DND-41 (cell line): ENCODE measurements at regions not wholly inside any gene's neighbourhood (a gene's known extent, or its start where the extent isn't known, plus 50 kb on each side); places are given as distances from the start of the nearest gene placed in this dataset.

ENCODE experiments used
- ATAC-seq: fragments of 200-7000 bp; cut with Tn5 transposase; 3 replicates; pipeline ENCODE4 v1.9.1; 2021; ENCODE audit warnings: low read depth; ENCODE audit not compliant: insufficient read depth
- DNase-seq: peaks from one replicate; pipeline ENCODE4 v3.0.0-alpha.2; 2020
- H2AFZ ChIP-seq: 2 replicates; pipeline ENCODE4 v1.6.0; 2012; ENCODE audit warnings: low read depth, low read length
- H3K27ac ChIP-seq: 2 replicates; pipeline ENCODE4 v1.5.1; 2012; ENCODE audit warnings: low read length, inconsistent platforms
- H3K27me3 ChIP-seq: fragments of 200-600 bp; sonication (generic); 2 replicates; pipeline ENCODE4 v1.6.0; 2012; ENCODE audit warnings: low read length, mild to moderate bottlenecking, inconsistent platforms; ENCODE audit not compliant: insufficient read depth, poor library complexity
- H3K36me3 ChIP-seq: 2 replicates; pipeline ENCODE4 v1.5.1; 2012; ENCODE audit warnings: low read length, inconsistent platforms; ENCODE audit not compliant: insufficient read depth
- H3K4me1 ChIP-seq: 2 replicates; pipeline ENCODE4 v1.5.1; 2012; ENCODE audit warnings: mild to moderate bottlenecking, low read length; ENCODE audit not compliant: insufficient read depth
- H3K4me2 ChIP-seq: 2 replicates; pipeline ENCODE4 v1.6.0; 2012; ENCODE audit warnings: mild to moderate bottlenecking, moderate library complexity, low read length, inconsistent platforms; ENCODE audit not compliant: insufficient read depth
- H3K4me3 ChIP-seq, 2 experiments: fragments of 200-600 bp in 1 of 2; shearing (Covaris generic) in 1 of 2; 2 replicates each; pipeline ENCODE4 v1.5.1; 2012 to 2016; ENCODE audit warnings: inconsistent platforms in 2 of 2, low read length in 2 of 2, mild to moderate bottlenecking in 2 of 2, low read depth in 1 of 2, moderate library complexity in 1 of 2
- H3K79me2 ChIP-seq: 2 replicates; pipeline ENCODE4 v1.6.0; 2012; ENCODE audit warnings: low read length, inconsistent platforms; ENCODE audit not compliant: insufficient read depth
- H3K9ac ChIP-seq: 2 replicates; pipeline ENCODE4 v1.6.0; 2012; ENCODE audit warnings: low read depth, mild to moderate bottlenecking, inconsistent platforms, low read length, moderate library complexity
- H3K9me3 ChIP-seq: 2 replicates; pipeline ENCODE4 v1.5.1; 2012; ENCODE audit warnings: low read length, moderate library complexity, mild to moderate bottlenecking, inconsistent platforms; ENCODE audit not compliant: insufficient read depth, severe bottlenecking
- H4K20me1 ChIP-seq: 2 replicates; pipeline ENCODE4 v1.6.0; 2012; ENCODE audit warnings: low read length; ENCODE audit not compliant: insufficient read depth
- EZH2 ChIP-seq: IDR thresholded peaks from 3 replicates; pipeline ENCODE4 v1.6.1; 2012; ENCODE audit warnings: borderline replicate concordance, low read depth, mild to moderate bottlenecking, moderate library complexity, low read length, inconsistent platforms; ENCODE audit not compliant: severe bottlenecking
- TF ChIP-seq, protein P1 (sequence below): IDR thresholded peaks from 2 replicates; pipeline ENCODE4 v1.5.1; 2012; ENCODE audit warnings: borderline replicate concordance, low read length, moderate library complexity, mild to moderate bottlenecking; ENCODE audit not compliant: poor library complexity, severe bottlenecking; ENCODE audit errors: extremely low read depth

GRCh38 chr22:22159384-22159783 is 85.2 kb upstream of the VPREB1 start:
- Histone ChIP-seq H3K9ac (no peak overlapping the region), H3K36me3 (no peaks in the 10 kb centered on the region), H3K27me3 (no peaks in the 10 kb centered on the region), H3K4me3 (no peak overlapping the region), H3K79me2 (no peaks in the 10 kb centered on the region), H4K20me1 (no peaks in the 10 kb centered on the region), H3K9me3 (no peaks in the 10 kb centered on the region), H3K4me2 (no peak overlapping the region), H2AFZ (no peak overlapping the region), H3K4me1 (peaks cover 16% of the 10 kb centered on the region), H3K27ac (no peak overlapping the region)
- no peak for ATAC-seq
- no peak for DNase-seq
- TF ChIP-seq, protein P1, sequence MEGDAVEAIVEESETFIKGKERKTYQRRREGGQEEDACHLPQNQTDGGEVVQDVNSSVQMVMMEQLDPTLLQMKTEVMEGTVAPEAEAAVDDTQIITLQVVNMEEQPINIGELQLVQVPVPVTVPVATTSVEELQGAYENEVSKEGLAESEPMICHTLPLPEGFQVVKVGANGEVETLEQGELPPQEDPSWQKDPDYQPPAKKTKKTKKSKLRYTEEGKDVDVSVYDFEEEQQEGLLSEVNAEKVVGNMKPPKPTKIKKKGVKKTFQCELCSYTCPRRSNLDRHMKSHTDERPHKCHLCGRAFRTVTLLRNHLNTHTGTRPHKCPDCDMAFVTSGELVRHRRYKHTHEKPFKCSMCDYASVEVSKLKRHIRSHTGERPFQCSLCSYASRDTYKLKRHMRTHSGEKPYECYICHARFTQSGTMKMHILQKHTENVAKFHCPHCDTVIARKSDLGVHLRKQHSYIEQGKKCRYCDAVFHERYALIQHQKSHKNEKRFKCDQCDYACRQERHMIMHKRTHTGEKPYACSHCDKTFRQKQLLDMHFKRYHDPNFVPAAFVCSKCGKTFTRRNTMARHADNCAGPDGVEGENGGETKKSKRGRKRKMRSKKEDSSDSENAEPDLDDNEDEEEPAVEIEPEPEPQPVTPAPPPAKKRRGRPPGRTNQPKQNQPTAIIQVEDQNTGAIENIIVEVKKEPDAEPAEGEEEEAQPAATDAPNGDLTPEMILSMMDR = no peak
- no peak for TF ChIP-seq EZH2

- Histone ChIP-seq H2AFZ (no peak overlapping the region), H3K4me2 (no peak overlapping the region), H3K4me3 (no peak overlapping the region), H3K27me3 (no peaks in the 10 kb centered on the region), H3K9ac (no peak overlapping the region), H3K79me2 (no peaks in the 10 kb centered on the region), H3K4me1 (peaks cover 12% of the 10 kb centered on the region), H3K9me3 (no peaks in the 10 kb centered on the region), H3K36me3 (no peaks in the 10 kb centered on the region), H4K20me1 (no peaks in the 10 kb centered on the region), H3K27ac (no peak overlapping the region)
- no peak for ATAC-seq
- no peak for DNase-seq
- TF ChIP-seq EZH2 = no peak
- TF ChIP-seq, protein P1 = no peak
Observed at GRCh38 chr22:22158965-22159364, 85.6 kb upstream of the VPREB1 start.

DNA sequence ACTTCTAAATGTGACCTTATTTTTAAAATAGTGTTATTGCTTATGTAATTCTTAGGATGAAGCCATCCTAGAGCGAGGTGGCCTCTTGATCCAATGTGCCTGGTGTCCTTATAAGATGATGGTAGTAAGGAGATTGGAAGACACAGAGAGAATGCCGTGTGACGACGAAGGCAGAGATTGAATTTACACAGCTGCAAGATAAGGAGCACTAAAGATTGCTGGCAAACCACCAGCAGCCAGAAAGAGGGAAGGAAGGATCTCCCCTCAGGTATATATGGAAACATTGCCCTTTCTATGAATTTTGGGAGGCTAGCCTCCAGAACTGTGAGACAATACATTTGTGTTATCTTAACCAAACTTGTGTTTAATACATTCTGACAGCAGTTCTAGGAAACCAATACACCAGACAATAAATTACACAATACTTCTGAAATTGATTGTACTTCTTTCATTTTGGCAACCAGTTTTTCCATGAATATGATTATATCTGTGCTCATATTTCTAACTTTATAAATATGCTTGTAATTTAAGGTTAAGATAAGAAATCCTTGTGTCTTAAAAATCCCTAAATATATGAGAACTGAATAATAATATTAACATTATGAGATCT is 86.3 kb upstream of the VPREB1 start:
- Histone ChIP-seq H3K9ac (no peak overlapping the region), H3K4me3 (no peak overlapping the region), H3K27me3 (no peaks in the 10 kb centered on the region), H3K4me2 (no peak overlapping the region), H3K4me1 (peaks cover 12% of the 10 kb centered on the region), H4K20me1 (no peaks in the 10 kb centered on the region), H3K27ac (no peak overlapping the region), H3K9me3 (no peaks in the 10 kb centered on the region), H3K36me3 (no peaks in the 10 kb centered on the region), H3K79me2 (no peaks in the 10 kb centered on the region), H2AFZ (peak overlapping the region; percentile 36)
- DNase-seq (no peak), ATAC-seq (no peak)
- no peak for TF ChIP-seq EZH2
- TF ChIP-seq, protein P1 = no peak
